Vagina (tissue), 2 donors: ENCODE measurements at regions not wholly inside any gene's neighbourhood (a gene's known extent, or its start where the extent isn't known, plus 50 kb on each side); places are given as distances from the start of the nearest gene placed in this dataset.

Source experiments
- DNase-seq, 2 donors: peaks; one replicate each; pipeline ENCODE4 v3.0.0-alpha.2; 2017; ENCODE audit errors: extremely low spot score in 2 of 2
- H3K27ac ChIP-seq: fragments of 200-600 bp; sonication (generic); one replicate; pipeline ENCODE4 v1.5.1; 2019
- H3K27me3 ChIP-seq: fragments of 200-600 bp; sonication (generic); one replicate; pipeline ENCODE4 v1.5.1; 2019
- H3K36me3 ChIP-seq, 2 donors: fragments of 200-600 bp; sonication (generic); one replicate each; pipeline ENCODE4 v1.5.1; 2017 to 2019
- H3K4me1 ChIP-seq: fragments of 200-600 bp; sonication (generic); one replicate; pipeline ENCODE4 v1.5.1; 2019
- H3K4me3 ChIP-seq, 2 donors: fragments of 200-600 bp; sonication (generic); 1 replicate in 1 of 2; 2 replicates in 1 of 2; pipeline ENCODE4 v1.5.1; 2016 to 2019
- H3K9me3 ChIP-seq: fragments of 200-600 bp; sonication (generic); one replicate; pipeline ENCODE4 v1.5.1; 2019
- POLR2A ChIP-seq, 2 donors: fragments of 450-650 bp; IDR thresholded peaks; one replicate each; pipeline ENCODE4 v1.6.1; 2017; ENCODE audit warnings: antibody characterized with exemption in 2 of 2, mild to moderate bottlenecking in 2 of 2, moderate library complexity in 2 of 2
- POLR2AphosphoS5 ChIP-seq, 2 donors: sonication (generic); formaldehyde crosslinking; IDR thresholded peaks; one replicate each; pipeline ENCODE4 v1.9.0; 2017; ENCODE audit warnings: antibody characterized with exemption in 2 of 2, mild to moderate bottlenecking in 2 of 2, low read depth in 1 of 2; ENCODE audit not compliant: insufficient read depth in 1 of 2
- intact Hi-C: fragments of 100-400 bp; cut with DNase I; formaldehyde crosslinking; loops from one replicate; pipeline ENCODE4 v1.15.1; 2023
- TF ChIP-seq, protein P1 (sequence below), 3 experiments: fragments of 450-650 bp in 2 of 3; fragments of 200-600 bp in 1 of 3; sonication (generic) in 1 of 3; IDR thresholded peaks; one replicate each; pipeline ENCODE4 v1.5.1; 2017 to 2019; ENCODE audit warnings: antibody characterized with exemption in 3 of 3, mild to moderate bottlenecking in 2 of 3, moderate library complexity in 2 of 3

DNA sequence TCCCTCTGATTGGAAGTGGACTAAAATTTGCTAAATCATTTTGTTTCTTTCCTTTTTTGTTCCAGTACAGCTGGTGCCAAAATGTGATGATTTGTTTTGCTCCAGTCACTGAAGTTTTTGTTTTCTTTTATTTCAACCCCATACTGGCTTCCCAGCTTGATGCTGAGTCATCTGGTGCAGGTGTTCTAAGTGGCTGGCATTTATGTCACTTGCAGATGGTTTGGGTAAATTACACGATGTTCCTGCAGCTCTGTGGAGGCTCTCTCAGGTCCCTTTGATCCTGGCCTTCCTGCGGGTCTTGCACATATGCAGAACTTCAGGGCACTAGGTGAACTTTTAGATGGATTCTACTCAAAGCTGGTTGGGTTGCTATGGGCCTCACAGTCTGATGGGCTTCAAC is 577.7 kb downstream of the HAO1 start:
- no peak for TF ChIP-seq POLR2AphosphoS5 (IDR thresholded peaks at IDR 0.05; ENCODE audit: insufficient read depth in 1 of 2, low read depth in 1 of 2)
- no peak for TF ChIP-seq POLR2A (IDR thresholded peaks at IDR 0.05)
- TF ChIP-seq, protein P1, sequence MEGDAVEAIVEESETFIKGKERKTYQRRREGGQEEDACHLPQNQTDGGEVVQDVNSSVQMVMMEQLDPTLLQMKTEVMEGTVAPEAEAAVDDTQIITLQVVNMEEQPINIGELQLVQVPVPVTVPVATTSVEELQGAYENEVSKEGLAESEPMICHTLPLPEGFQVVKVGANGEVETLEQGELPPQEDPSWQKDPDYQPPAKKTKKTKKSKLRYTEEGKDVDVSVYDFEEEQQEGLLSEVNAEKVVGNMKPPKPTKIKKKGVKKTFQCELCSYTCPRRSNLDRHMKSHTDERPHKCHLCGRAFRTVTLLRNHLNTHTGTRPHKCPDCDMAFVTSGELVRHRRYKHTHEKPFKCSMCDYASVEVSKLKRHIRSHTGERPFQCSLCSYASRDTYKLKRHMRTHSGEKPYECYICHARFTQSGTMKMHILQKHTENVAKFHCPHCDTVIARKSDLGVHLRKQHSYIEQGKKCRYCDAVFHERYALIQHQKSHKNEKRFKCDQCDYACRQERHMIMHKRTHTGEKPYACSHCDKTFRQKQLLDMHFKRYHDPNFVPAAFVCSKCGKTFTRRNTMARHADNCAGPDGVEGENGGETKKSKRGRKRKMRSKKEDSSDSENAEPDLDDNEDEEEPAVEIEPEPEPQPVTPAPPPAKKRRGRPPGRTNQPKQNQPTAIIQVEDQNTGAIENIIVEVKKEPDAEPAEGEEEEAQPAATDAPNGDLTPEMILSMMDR (IDR thresholded peaks at IDR 0.05): no peak
- H3K27me3 ChIP-seq: no peaks in the 10 kb centered on the region
- no peak overlapping the region for H3K27ac ChIP-seq
- H3K4me1 ChIP-seq: no peaks in the 10 kb centered on the region
- no peak overlapping the region for H3K4me3 ChIP-seq
- intact Hi-C loops: no loop called here
- no peaks in the 10 kb centered on the region for H3K36me3 ChIP-seq
- no peaks in the 10 kb centered on the region for H3K9me3 ChIP-seq
- no peak for DNase-seq

DNA sequence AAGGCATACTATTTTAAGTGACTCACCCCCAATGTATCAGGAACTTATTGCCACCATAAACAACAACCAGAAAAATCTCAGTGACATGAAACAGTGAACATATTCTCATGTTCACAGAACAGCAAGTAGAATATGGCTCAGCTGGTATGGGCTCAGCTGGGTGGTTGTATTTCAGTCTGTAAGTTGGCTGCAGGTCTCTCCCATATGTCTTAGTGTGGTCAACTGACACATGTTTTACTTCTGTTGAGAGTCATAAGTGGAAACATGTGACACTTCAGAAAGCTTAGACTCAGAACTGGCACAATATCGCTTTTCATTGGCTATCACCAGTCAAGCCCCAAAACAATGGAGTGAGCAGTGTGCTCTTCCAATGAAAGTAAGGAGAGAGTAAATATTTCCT is 574.1 kb downstream of the HAO1 start:
- H3K4me1 ChIP-seq: no peaks in the 10 kb centered on the region
- H3K27me3 ChIP-seq: no peaks in the 10 kb centered on the region
- H3K4me3 ChIP-seq: no peak overlapping the region
- no peak for DNase-seq
- H3K27ac ChIP-seq: no peak overlapping the region
- TF ChIP-seq POLR2AphosphoS5 (IDR thresholded peaks at IDR 0.05; ENCODE audit: insufficient read depth in 1 of 2, low read depth in 1 of 2) (no peak), POLR2A (IDR thresholded peaks at IDR 0.05) (no peak)
- TF ChIP-seq, protein P1 (IDR thresholded peaks at IDR 0.05): no peak
- intact Hi-C loops: no loop called here
- H3K36me3 ChIP-seq: no peaks in the 10 kb centered on the region
- H3K9me3 ChIP-seq: no peaks in the 10 kb centered on the region

DNA sequence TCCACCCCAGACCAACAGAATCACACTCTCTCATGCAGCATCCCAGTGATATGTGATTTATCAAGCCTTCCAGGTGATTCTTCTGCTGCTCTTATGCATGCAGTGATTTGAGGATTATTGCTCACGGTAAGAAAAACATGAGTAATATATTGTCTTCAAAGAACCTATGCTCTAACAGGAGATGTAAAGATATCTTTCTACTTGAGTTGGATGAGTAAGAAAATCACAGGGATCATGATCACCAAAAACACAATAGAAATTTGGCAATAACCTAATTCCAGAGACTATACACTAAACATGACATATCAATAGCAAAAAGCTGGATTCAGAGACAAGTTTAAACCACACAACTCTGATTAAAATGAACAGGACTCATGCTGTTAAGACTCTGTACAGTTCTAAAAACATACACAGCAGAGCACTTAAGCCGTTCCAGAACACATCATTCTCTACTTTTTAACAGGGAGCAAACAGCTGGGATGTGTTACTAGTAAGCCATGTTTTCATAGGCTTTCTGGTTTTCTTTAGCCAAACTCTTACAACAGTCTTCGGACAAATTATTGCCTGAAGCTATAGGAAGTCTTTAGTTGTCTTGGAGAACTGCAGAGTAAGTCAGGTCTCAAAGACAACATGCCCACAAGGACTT is 568.6 kb downstream of the HAO1 start:
- TF ChIP-seq, protein P1 (IDR thresholded peaks at IDR 0.05): no peak
- TF ChIP-seq POLR2A (IDR thresholded peaks at IDR 0.05): no peak
- no peak for TF ChIP-seq POLR2AphosphoS5 (IDR thresholded peaks at IDR 0.05; ENCODE audit: insufficient read depth in 1 of 2, low read depth in 1 of 2)
- H3K36me3 ChIP-seq: no peaks in the 10 kb centered on the region
- intact Hi-C loops: no loop called here
- no peaks in the 10 kb centered on the region for H3K27me3 ChIP-seq
- H3K4me3 ChIP-seq: no peak overlapping the region
- no peak for DNase-seq
- H3K27ac ChIP-seq: no peak overlapping the region
- H3K9me3 ChIP-seq: no peaks in the 10 kb centered on the region
- no peaks in the 10 kb centered on the region for H3K4me1 ChIP-seq

DNA sequence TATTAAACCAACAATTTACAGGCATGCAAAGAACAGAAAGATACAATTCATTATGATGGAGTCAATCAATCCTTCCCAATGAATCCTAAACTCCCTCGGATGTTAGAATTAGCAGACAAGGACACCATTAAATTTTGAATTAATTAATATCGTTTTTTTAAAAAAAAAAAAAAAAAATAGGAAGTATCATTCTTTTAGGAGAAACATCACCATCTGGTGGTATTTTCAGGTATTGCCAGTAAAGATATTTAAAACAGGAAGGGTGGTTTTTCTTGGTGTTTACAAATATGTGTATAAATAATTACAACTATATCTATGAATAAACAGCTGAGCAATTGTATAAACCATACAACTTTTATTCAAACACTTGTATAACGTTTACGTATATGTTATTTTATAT is 564.4 kb downstream of the HAO1 start:
- Histone ChIP-seq H3K27ac (no peak overlapping the region), H3K4me3 (no peak overlapping the region), H3K27me3 (no peaks in the 10 kb centered on the region), H3K9me3 (no peaks in the 10 kb centered on the region), H3K36me3 (no peaks in the 10 kb centered on the region), H3K4me1 (no peaks in the 10 kb centered on the region)
- intact Hi-C loops: no loop called here
- TF ChIP-seq, protein P1 (IDR thresholded peaks at IDR 0.05): peak in 1 of 3 experiments; percentile 17
- TF ChIP-seq POLR2AphosphoS5 (IDR thresholded peaks at IDR 0.05; ENCODE audit: insufficient read depth in 1 of 2, low read depth in 1 of 2): no peak
- no peak for DNase-seq

DNA sequence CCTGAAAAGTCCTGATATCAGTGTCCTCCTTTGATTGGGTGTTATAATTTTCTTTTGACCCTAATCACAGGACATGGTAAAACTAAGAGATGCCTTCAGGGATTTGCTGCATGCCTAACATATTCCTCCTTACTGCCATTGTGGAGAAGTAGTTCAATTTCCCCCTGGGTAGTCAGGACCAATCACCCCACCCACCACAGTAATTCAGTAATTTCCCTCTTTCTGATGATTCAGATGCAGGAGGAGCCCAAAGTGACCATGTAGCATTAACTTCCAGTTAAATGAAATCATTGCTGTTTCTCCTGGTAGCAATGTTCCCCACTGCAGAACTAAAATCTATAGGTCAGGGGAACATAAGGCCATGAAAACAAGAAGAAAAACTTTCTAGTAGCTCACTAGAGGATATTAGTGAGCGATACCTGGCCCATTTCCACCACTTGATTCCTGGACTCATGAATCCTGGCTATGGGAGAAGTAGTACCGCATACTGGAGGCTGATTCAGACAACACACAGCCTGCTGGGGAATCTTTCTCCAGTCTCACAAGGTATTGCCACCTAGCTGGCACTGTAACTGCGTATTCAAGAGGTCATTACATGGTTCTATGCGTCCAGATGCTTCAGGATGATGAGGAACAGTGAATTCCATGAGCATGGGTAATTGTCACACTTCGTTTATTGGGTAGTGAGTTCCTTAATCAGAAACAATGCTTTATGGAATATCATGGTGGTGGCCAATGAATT is 561.2 kb downstream of the HAO1 start:
- no peak overlapping the region for H3K4me3 ChIP-seq
- no peak for DNase-seq
- H3K36me3 ChIP-seq: no peaks in the 10 kb centered on the region
- H3K4me1 ChIP-seq: no peaks in the 10 kb centered on the region
- H3K27ac ChIP-seq: no peak overlapping the region
- H3K27me3 ChIP-seq: no peaks in the 10 kb centered on the region
- intact Hi-C loops: no loop called here
- H3K9me3 ChIP-seq: no peaks in the 10 kb centered on the region
- TF ChIP-seq, protein P1 (IDR thresholded peaks at IDR 0.05): no peak
